GM19023 (cell line): ENCODE measurements at regions not wholly inside any gene's neighbourhood (a gene's known extent, or its start where the extent isn't known, plus 50 kb on each side); places are given as distances from the start of the nearest gene placed in this dataset.
"Not testable (repeated sequence)": the region's sequence is repeated elsewhere in the genome, so short reads cannot be mapped to it uniquely, and the experiment has no call there.

ENCODE experiments used
- ATAC-seq: cut with Tn5 transposase; IDR thresholded peaks from one replicate; pipeline ENCODE4 v1.9.1; 2021; ENCODE audit warnings: mild to moderate bottlenecking, moderate library complexity; ENCODE audit not compliant: unreplicated experiment

GRCh38 chr12:59517522-59517921 is 78.3 kb upstream of the SLC16A7 start:
- ATAC-seq, result no peak

GRCh38 chr12:59500915-59501314 is 94.9 kb upstream of the SLC16A7 start:
- no peak for ATAC-seq

DNA sequence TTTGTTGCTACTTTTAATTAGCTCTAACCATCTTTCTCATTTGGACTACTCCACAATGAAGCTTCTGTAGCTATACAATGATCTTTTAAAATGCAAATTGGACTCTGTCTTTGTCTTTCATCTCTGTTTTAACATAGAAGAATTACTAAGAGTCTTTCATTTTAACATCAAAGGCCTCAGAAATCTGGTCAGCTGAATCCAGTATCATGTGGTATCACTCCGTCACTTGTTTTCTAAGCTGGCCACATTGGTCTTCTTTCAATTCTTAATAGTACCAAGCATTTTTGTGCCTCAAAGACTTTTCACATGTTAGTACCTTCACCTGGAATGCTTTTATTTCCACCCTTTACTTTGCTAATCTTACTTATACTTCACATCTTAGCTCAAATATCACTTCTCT is 95.5 kb upstream of the SLC16A7 start:
- no peak for ATAC-seq

DNA sequence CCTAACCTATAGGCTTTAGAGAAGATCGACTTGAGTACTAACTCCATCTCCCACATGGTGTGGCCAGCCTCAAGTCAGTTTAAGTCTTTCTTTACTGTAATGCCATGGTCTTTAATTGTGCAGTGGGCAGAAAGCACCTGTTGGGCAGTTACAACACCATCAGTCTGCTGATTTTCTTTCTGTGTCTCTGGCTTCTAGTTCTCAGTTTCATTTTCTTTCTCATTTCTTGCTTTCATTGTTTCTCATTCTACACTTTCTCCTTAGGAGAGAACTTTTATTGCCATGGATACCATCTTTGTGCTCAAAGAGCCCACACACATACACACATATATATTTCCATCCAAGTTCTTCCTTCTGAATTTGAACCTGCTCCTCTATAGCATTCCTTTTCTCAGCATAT is 96.1 kb upstream of the SLC16A7 start:
- ATAC-seq, result peak; percentile 86

DNA sequence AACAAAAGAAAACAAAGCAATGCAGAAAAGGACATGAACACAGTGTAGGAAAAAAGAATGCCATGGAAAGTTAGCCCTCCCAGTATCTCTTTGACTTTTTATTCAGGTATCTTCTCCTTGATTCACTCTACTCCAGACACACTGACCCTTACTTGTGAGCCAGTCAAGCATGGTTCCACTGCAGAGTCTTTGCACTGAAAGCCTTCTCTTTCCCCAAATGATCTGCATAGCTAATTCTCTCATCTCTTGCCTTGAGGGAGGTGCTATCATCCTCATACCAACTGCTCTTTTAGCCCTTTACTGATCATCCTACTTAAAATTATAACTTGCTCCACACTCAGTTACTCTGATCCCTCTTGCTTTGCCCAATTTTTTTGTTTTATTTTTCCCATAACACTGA is 101.2 kb upstream of the SLC16A7 start:
- ATAC-seq, result no peak

GRCh38 chr12:59491877-59492276 is 104.0 kb upstream of the SLC16A7 start:
- no peak for ATAC-seq

DNA sequence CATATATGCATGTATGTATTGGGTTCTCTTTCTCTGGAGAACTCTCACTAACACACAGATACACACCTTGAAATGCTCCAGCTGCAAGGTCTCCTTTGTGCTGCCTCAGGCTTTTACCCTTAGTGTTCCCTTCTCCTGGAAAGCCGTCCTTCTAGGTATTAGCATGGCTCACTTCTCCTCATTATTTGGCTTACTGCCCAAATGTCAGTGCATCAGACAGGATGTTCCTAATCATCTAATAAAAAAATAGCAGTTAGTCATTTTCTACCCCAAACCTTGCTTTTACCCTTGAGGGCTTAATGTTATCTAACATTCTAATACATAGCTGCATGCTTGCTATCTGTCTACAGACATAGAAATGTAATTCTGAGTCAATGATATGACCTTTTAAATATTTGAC is 109.0 kb upstream of the SLC16A7 start:
- ATAC-seq, result no peak

DNA sequence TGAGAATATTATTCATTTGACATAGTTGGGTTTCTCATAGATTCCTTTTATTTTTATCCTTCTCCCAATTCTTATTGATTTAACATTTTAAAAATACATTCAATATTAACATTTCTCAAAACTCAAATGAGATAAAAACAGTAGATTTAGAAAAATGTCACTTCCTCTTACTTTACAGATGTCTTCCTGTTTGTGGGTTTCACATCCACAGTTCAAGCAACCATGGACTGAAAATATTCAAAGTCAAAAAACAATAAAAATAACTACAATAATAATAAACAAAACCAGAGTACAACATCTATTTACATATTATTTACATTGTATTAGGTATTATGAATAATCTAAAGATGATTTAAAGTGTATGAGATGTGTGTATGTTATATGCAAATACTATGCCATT is 111.3 kb upstream of the SLC16A7 start:
- no peak for ATAC-seq

- not testable (repeated sequence) for ATAC-seq
Measured at GRCh38 chr12:59474236-59474635, 121.6 kb upstream of the SLC16A7 start.

- peak; percentile 80 for ATAC-seq
Measured at GRCh38 chr12:59472273-59472672, 123.6 kb upstream of the SLC16A7 start.

- ATAC-seq, result no peak
Measured at GRCh38 chr12:59459966-59460660, 135.7 kb upstream of the SLC16A7 start.

DNA sequence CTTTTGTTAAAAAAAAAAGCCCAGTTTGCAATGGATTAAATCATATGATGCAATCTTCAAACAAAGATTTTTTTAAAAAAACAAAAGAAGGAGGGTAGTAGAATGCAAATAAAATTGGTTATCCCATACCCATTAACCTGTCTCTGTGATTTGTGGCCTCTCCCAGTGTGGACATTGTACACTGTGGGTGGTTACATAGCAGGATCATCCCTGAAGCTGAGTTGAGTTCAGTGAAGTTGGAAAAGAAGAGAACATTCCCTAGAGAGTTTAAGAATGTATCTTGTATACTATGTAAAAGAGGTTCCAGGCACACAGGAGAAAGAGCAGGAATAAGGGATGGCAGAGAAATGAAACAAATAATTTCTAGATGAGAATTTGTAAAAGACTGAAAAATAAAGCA is 142.4 kb upstream of the SLC16A7 start:
- no peak for ATAC-seq

DNA sequence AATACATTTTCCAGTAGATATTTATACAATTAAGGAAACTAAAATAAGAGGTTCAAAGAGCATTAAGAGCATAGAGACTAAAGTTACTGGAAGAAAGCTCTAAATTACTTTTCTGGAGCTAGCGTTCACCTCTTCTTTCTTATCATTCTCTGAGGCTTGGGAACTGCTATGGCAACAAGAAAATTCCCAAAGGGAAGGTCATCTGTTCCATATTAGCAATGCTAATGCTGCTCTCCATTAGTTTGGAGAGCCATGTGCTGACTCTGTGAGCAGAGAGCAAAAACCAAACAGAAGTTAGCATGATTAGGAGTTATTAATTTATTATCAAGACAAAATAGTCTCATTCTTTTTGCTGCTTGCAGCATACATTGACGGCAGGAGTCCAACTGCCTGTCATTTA is 143.1 kb upstream of the SLC16A7 start:
- ATAC-seq, result no peak

GRCh38 chr12:59452259-59452658 is 143.6 kb upstream of the SLC16A7 start:
- no peak for ATAC-seq

- ATAC-seq, result no peak
Measured at GRCh38 chr12:59446116-59446515, 149.7 kb upstream of the SLC16A7 start.

DNA sequence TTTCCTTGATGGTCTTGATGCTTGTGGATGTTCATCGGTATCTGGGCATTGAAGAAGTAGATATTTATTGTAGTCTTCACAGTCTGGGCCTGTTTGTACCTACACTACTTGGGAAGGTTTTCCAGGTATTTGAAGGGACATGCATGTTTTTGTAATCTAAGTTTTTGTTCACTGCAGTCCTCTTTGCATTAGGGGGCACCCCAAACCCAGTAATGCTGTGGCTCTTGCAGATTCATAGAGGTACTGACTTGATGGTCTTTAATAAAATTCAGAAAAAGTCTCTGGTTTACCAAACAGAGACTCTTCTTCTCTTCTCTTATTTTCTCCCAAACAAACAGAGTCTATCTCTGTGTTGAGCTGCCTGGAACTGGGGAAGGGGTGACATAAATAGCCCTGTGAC is 150.9 kb upstream of the SLC16A7 start:
- no peak for ATAC-seq

GRCh38 chr12:59432057-59432456 is 163.8 kb upstream of the SLC16A7 start:
- no peak for ATAC-seq

- ATAC-seq, result no peak
Measured at GRCh38 chr12:59431266-59431665, 164.6 kb upstream of the SLC16A7 start.

- no peak for ATAC-seq
Measured at GRCh38 chr12:59429766-59430165, 166.1 kb upstream of the SLC16A7 start.

- ATAC-seq, result no peak
Measured at GRCh38 chr12:59425798-59426197, 170.0 kb upstream of the SLC16A7 start.

GRCh38 chr12:59424666-59425065 is 171.2 kb upstream of the SLC16A7 start:
- ATAC-seq, result not testable (repeated sequence)

DNA sequence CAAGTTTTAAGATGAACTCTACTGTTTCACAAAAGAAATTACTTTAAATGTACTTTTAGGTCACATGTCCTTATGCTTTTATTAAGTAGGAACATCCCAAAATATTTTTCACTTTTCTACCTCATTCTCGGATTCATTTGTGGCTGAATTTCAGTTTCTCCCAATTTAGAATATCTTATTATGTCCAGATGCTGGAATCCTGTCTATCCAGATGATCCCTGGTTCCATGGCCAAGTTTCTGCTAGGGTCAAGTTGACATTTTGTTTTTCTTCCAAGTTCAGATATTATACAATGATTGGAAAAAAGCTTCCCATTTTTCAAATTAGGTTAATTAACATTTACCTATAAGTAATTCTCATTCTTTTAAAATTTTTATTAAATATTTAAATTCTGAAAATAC is 181.8 kb upstream of the SLC16A7 start:
- ATAC-seq, result no peak

GRCh38 chr12:59408431-59408830 is 187.4 kb upstream of the SLC16A7 start:
- ATAC-seq, result no peak
